Mucosa of rectum (tissue), 2 donors: ENCODE measurements at regions not wholly inside any gene's neighbourhood (a gene's known extent, or its start where the extent isn't known, plus 50 kb on each side); places are given as distances from the start of the nearest gene placed in this dataset.

Source experiments
- H3K27ac ChIP-seq, 2 donors: one replicate each; pipeline ENCODE4 v1.7.0; 2013; ENCODE audit warnings: inconsistent platforms in 2 of 2, low read depth in 2 of 2, low read length in 2 of 2
- H3K27me3 ChIP-seq, 2 donors: one replicate each; pipeline ENCODE4 v1.7.0; 2013; ENCODE audit warnings: low read length in 2 of 2; ENCODE audit not compliant: control insufficient read depth in 2 of 2, insufficient read depth in 2 of 2
- H3K36me3 ChIP-seq, 2 donors: one replicate each; pipeline ENCODE4 v1.7.0; 2013; ENCODE audit warnings: low read length in 2 of 2; ENCODE audit not compliant: control insufficient read depth in 2 of 2, insufficient read depth in 2 of 2
- H3K4me1 ChIP-seq, 2 donors: one replicate each; pipeline ENCODE4 v1.7.0; 2013; ENCODE audit warnings: low read length in 2 of 2, mild to moderate bottlenecking in 1 of 2; ENCODE audit not compliant: control insufficient read depth in 2 of 2, insufficient read depth in 2 of 2
- H3K4me3 ChIP-seq, 2 donors: one replicate each; pipeline ENCODE4 v1.7.0; 2013; ENCODE audit warnings: low read length in 2 of 2
- H3K9ac ChIP-seq, 2 donors: one replicate each; pipeline ENCODE4 v1.7.0; 2013; ENCODE audit warnings: low read length in 2 of 2, low read depth in 1 of 2, mild to moderate bottlenecking in 1 of 2
- H3K9me3 ChIP-seq, 2 donors: one replicate each; pipeline ENCODE4 v1.7.0; 2013; ENCODE audit warnings: low read length in 2 of 2; ENCODE audit not compliant: control insufficient read depth in 2 of 2
- donor health status: healthy.
- donor health status: Normal muscosa, but diverticular disease.

GRCh38 chr4:138675685-138676084 lies 339.9 kb upstream of the NOCT start:
- no peaks in the 10 kb centered on the region for H3K36me3 ChIP-seq
- H3K4me3 ChIP-seq = no peak overlapping the region
- no peaks in the 10 kb centered on the region for H3K9me3 ChIP-seq
- H3K27me3 ChIP-seq = no peaks in the 10 kb centered on the region
- H3K4me1 ChIP-seq = no peaks in the 10 kb centered on the region
- H3K9ac ChIP-seq = no peak overlapping the region
- H3K27ac ChIP-seq = no peak overlapping the region

- no peak overlapping the region for H3K27ac ChIP-seq
- H3K9me3 ChIP-seq = no peaks in the 10 kb centered on the region
- no peaks in the 10 kb centered on the region for H3K36me3 ChIP-seq
- H3K4me1 ChIP-seq = no peaks in the 10 kb centered on the region
- H3K9ac ChIP-seq = no peak overlapping the region
- no peaks in the 10 kb centered on the region for H3K27me3 ChIP-seq
- H3K4me3 ChIP-seq = no peak overlapping the region
Observed at GRCh38 chr4:138674209-138674608, 341.4 kb upstream of the NOCT start.

GRCh38 chr4:138673053-138673452 lies 342.5 kb upstream of the NOCT start:
- H3K27ac ChIP-seq = no peak overlapping the region

GRCh38 chr4:138672393-138672976 lies 343.1 kb upstream of the NOCT start:
- H3K27ac ChIP-seq = no peak overlapping the region
- no peaks in the 10 kb centered on the region for H3K9me3 ChIP-seq
- H3K27me3 ChIP-seq = no peaks in the 10 kb centered on the region
- H3K4me3 ChIP-seq = no peak overlapping the region
- no peaks in the 10 kb centered on the region for H3K36me3 ChIP-seq
- no peak overlapping the region for H3K9ac ChIP-seq
- no peaks in the 10 kb centered on the region for H3K4me1 ChIP-seq

More at GRCh38 chr4:138673053-138673452, 342.5 kb upstream of the NOCT start:
- Histone ChIP-seq H3K9ac (no peak overlapping the region), H3K9me3 (no peaks in the 10 kb centered on the region), H3K36me3 (no peaks in the 10 kb centered on the region), H3K4me3 (no peak overlapping the region), H3K27me3 (no peaks in the 10 kb centered on the region), H3K4me1 (no peaks in the 10 kb centered on the region)

- Histone ChIP-seq H3K4me1 (no peaks in the 10 kb centered on the region), H3K27me3 (no peaks in the 10 kb centered on the region), H3K36me3 (no peaks in the 10 kb centered on the region), H3K27ac (no peak overlapping the region), H3K9ac (no peak overlapping the region), H3K4me3 (no peak overlapping the region), H3K9me3 (no peaks in the 10 kb centered on the region)
Observed at GRCh38 chr4:138671606-138672084, 343.9 kb upstream of the NOCT start.

GRCh38 chr4:138671106-138671505 lies 344.5 kb upstream of the NOCT start:
- Histone ChIP-seq H3K9ac (no peak overlapping the region), H3K27ac (no peak overlapping the region), H3K36me3 (no peaks in the 10 kb centered on the region), H3K4me1 (no peaks in the 10 kb centered on the region), H3K9me3 (no peaks in the 10 kb centered on the region), H3K27me3 (no peaks in the 10 kb centered on the region), H3K4me3 (no peak overlapping the region)

- no peaks in the 10 kb centered on the region for H3K9me3 ChIP-seq
- no peak overlapping the region for H3K4me3 ChIP-seq
- no peak overlapping the region for H3K9ac ChIP-seq
Observed at GRCh38 chr4:138670681-138671080, 344.9 kb upstream of the NOCT start.

GRCh38 chr4:138669479-138670315 lies 345.9 kb upstream of the NOCT start:
- Histone ChIP-seq H3K9ac (no peak overlapping the region), H3K4me1 (no peaks in the 10 kb centered on the region), H3K4me3 (no peak overlapping the region), H3K27ac (no peak overlapping the region), H3K36me3 (no peaks in the 10 kb centered on the region), H3K9me3 (no peaks in the 10 kb centered on the region), H3K27me3 (no peaks in the 10 kb centered on the region)

More at GRCh38 chr4:138670681-138671080, 344.9 kb upstream of the NOCT start:
- Histone ChIP-seq H3K27me3 (no peaks in the 10 kb centered on the region), H3K4me1 (no peaks in the 10 kb centered on the region), H3K36me3 (no peaks in the 10 kb centered on the region), H3K27ac (no peak overlapping the region)

GRCh38 chr4:138668309-138668708 lies 347.3 kb upstream of the NOCT start:
- no peak overlapping the region for H3K9ac ChIP-seq
- H3K4me3 ChIP-seq = no peak overlapping the region
- H3K9me3 ChIP-seq = no peaks in the 10 kb centered on the region
- no peaks in the 10 kb centered on the region for H3K4me1 ChIP-seq
- no peak overlapping the region for H3K27ac ChIP-seq
- H3K27me3 ChIP-seq = no peaks in the 10 kb centered on the region
- no peaks in the 10 kb centered on the region for H3K36me3 ChIP-seq

GRCh38 chr4:138666366-138666765 lies 349.2 kb upstream of the NOCT start:
- no peaks in the 10 kb centered on the region for H3K4me1 ChIP-seq
- H3K4me3 ChIP-seq = no peak overlapping the region
- no peak overlapping the region for H3K9ac ChIP-seq
- H3K9me3 ChIP-seq = no peaks in the 10 kb centered on the region
- no peak overlapping the region for H3K27ac ChIP-seq
- no peaks in the 10 kb centered on the region for H3K27me3 ChIP-seq
- no peaks in the 10 kb centered on the region for H3K36me3 ChIP-seq
